PC-3 (cell line): ENCODE measurements at regions not wholly inside any gene's neighbourhood (a gene's known extent, or its start where the extent isn't known, plus 50 kb on each side); places are given as distances from the start of the nearest gene placed in this dataset.

ENCODE experiments used
- CTCF ChIP-seq: fragments of 300-600 bp; sonication (generic); conservative IDR thresholded peaks from 2 replicates; pipeline ENCODE4 v1.5.1; 2017; ENCODE audit warnings: antibody characterized with exemption, low read depth, mild to moderate bottlenecking, low read length
- EZH2phosphoT487 ChIP-seq: fragments of 300-600 bp; sonication (generic); IDR thresholded peaks from 2 replicates; pipeline ENCODE4 v1.6.1; 2018; ENCODE audit warnings: mild to moderate bottlenecking, antibody characterized with exemption, low read length, borderline replicate concordance

DNA sequence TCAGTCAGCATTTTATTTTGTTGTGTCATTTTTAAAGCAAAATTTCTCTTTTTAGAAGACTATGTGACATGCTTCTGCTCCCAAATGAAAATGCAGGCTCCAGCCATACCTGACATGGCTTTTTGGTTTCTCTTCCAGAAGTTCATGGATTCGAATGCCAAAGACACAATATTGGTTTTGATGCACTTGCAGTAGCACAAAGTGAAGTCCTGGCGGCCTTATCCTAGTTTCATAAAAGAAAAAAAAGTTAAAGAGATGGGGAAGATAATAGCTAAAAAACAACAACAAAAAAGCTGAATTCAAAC, 62.7 kb downstream of the NR2F2 start:
- TF ChIP-seq EZH2phosphoT487 (no peak), CTCF (no peak)
